ENCODE measurements at regions not wholly inside any gene's neighbourhood (a gene's known extent, or its start where the extent isn't known, plus 50 kb on each side); places are given as distances from the start of the nearest gene placed in this dataset.

DNA sequence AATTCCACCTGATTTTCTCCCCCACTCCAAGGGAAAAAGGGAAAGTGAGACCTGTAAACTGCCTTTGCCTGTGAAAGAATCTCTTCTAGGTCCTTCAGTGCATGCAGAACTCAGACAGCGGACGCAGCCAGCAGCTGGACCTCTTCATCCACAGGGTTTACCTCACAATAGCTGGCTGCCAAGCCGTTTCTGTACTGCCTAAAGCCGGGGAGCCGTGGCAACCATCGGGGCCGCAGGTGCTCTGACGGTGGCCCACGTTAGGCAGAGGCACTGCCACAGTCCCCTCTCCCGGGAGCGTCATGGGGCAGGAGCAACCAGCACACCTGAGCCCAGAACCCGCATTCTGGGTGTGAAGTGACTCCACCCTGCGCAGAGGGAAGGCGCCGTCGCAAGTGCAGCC, 206.1 kb downstream of the TTLL2 start:
- H3K9me3 ChIP-seq (replicated peaks) = no peaks in the 10 kb centered on the region
- no peaks in the 10 kb centered on the region for H3K36me3 ChIP-seq
- no peak overlapping the region for H3K4me3 ChIP-seq
- no peaks in the 10 kb centered on the region for H3K4me1 ChIP-seq
- TF ChIP-seq CTCF (IDR thresholded peaks at IDR 0.05; ENCODE audit: borderline replicate concordance) = no peak
- H3K27me3 ChIP-seq (ENCODE audit: low read depth) = peaks cover 12% of the 10 kb centered on the region
- intact Hi-C loops (cut with micrococcal nuclease) = no loop called here
- H3K27ac ChIP-seq (replicated peaks) = no peak overlapping the region
- DNase-seq = no peak

DNA sequence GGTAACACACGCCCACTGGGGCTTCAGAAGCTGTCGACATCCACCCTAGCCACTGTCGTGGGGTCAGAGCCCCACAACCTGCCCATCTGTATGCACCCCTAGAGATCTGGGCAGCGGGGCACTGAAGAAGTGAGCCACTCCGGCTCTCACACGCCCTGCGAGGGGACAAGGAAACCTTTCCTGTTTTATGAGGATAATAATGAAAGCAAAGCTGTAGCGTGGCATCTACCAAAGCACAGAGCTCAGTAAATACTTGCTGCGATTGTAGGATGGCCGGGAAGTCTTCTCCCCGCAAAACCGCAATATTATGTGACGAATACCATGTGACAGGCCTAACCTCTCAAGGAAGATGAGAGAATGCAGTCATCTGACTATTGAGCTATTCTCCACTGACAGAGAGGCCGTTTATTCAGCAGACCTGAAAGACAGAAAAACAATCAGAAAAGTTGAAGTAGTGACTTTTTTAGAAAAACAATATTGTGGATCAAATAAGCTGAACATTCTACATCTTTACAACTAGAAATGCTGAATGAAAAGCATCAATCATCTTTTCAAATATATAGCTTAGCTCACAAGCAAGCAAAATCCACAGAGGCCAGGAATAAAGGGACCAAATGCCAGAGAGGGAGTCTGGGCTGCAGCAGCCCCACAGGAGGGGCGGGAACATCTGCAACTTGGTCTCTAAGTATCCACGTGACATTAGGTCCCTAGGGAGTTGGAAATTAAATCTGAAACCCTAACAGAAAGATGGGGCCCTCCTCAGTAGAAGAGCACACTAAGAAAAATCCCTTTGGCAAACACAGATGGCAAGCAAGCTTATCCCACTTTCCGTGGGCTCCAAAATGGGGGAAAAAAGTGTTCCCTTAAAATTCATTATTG, 207.8 kb downstream of the TTLL2 start:
- DNase-seq = no peak
- H3K27me3 ChIP-seq (ENCODE audit: low read depth) = peaks cover 12% of the 10 kb centered on the region
- intact Hi-C loops (cut with micrococcal nuclease) = no loop called here
- H3K27ac ChIP-seq (replicated peaks) = no peak overlapping the region
- TF ChIP-seq CTCF (IDR thresholded peaks at IDR 0.05; ENCODE audit: borderline replicate concordance) = no peak
- peaks cover 6% of the 10 kb centered on the region for H3K4me1 ChIP-seq
- H3K9me3 ChIP-seq (replicated peaks) = no peaks in the 10 kb centered on the region
- H3K36me3 ChIP-seq = no peaks in the 10 kb centered on the region
- H3K4me3 ChIP-seq = no peak overlapping the region

GRCh38 chr6:167533851-167534250, 209.0 kb downstream of the TTLL2 start:
- Histone ChIP-seq H3K4me1 (peaks cover 6% of the 10 kb centered on the region), H3K27ac (replicated peaks) (no peak overlapping the region), H3K9me3 (replicated peaks) (no peaks in the 10 kb centered on the region), H3K4me3 (no peak overlapping the region), H3K27me3 (ENCODE audit: low read depth) (peaks cover 12% of the 10 kb centered on the region), H3K36me3 (no peaks in the 10 kb centered on the region)
- intact Hi-C loops (cut with micrococcal nuclease) = no loop called here
- DNase-seq = no peak
- no peak for TF ChIP-seq CTCF (IDR thresholded peaks at IDR 0.05; ENCODE audit: borderline replicate concordance)

DNA sequence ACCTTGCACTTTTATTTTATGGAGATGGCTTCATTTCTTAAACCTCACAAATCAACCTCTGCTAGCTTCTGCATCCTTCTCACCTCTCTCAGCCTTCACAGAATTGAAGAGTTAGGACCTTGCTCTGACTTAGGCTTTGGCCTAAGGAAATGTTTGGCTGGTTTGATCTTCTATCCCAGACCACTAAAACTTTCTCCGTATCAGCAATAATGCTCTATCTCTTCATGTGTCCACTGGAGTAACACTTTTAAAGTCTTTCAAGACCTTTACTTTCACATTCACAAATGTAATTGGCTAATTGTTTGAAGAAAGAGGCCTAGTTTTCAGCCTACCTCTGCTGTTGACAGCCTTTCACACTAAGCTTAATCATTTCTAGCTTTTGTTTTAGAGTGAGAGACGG, 212.9 kb downstream of the TTLL2 start:
- Histone ChIP-seq H3K27me3 (ENCODE audit: low read depth) (no peaks in the 10 kb centered on the region), H3K36me3 (no peaks in the 10 kb centered on the region), H3K27ac (replicated peaks) (no peak overlapping the region), H3K4me1 (peaks cover 6% of the 10 kb centered on the region), H3K4me3 (no peak overlapping the region), H3K9me3 (replicated peaks) (peaks cover 6% of the 10 kb centered on the region)
- intact Hi-C loops (cut with micrococcal nuclease) = no loop called here
- DNase-seq = no peak
- no peak for TF ChIP-seq CTCF (IDR thresholded peaks at IDR 0.05; ENCODE audit: borderline replicate concordance)

- Histone ChIP-seq H3K4me1 (peaks cover 14% of the 10 kb centered on the region), H3K27ac (replicated peaks) (no peak overlapping the region), H3K36me3 (no peaks in the 10 kb centered on the region), H3K9me3 (replicated peaks) (peaks cover 6% of the 10 kb centered on the region), H3K27me3 (ENCODE audit: low read depth) (no peaks in the 10 kb centered on the region), H3K4me3 (no peak overlapping the region)
- no peak for TF ChIP-seq CTCF (IDR thresholded peaks at IDR 0.05; ENCODE audit: borderline replicate concordance)
- intact Hi-C loops (cut with micrococcal nuclease) = no loop called here
- DNase-seq = no peak
These were observed 213.9 kb downstream of the TTLL2 start for GRCh38 chr6:167538746-167539145.

Data from left ventricle myocardium inferior (tissue), 1 donor.